SH-SY5Y (cell line): ENCODE measurements at regions not wholly inside any gene's neighbourhood (a gene's known extent, or its start where the extent isn't known, plus 50 kb on each side); places are given as distances from the start of the nearest gene placed in this dataset.

Experiments used
- GATA2 ChIP-seq: IDR thresholded peaks from 2 replicates; pipeline ENCODE4 v1.6.1; 2011; ENCODE audit warnings: mild to moderate bottlenecking, low read depth, low read length
- GATA3 ChIP-seq: IDR thresholded peaks from 2 replicates; pipeline ENCODE4 v1.6.1; 2011; ENCODE audit warnings: low read depth, mild to moderate bottlenecking, low read length, moderate library complexity

GRCh38 chr2:155815851-155816250 is 516.7 kb downstream of the NR4A2 start:
- TF ChIP-seq GATA2 (no peak), GATA3 (no peak)

DNA sequence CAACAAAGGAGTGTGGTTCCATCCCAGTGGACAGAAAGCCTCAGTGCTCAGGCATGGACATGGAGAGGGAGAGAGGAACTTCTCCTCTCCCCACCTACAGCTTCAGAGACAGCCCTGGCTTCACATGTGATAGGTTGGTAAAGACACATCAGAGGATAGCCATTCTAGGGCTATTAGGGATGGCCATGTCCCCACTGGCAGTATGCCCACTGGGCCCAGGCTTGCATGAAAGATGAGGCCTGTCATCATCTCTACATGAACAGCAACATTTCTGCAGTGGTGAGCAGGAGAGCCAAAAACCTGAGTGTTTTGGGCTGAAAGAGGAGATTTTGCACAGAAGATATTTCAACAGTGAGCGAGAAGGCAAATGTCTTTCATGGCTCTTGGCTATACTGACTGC is 517.2 kb downstream of the NR4A2 start:
- TF ChIP-seq GATA2: no peak
- TF ChIP-seq GATA3: no peak

DNA sequence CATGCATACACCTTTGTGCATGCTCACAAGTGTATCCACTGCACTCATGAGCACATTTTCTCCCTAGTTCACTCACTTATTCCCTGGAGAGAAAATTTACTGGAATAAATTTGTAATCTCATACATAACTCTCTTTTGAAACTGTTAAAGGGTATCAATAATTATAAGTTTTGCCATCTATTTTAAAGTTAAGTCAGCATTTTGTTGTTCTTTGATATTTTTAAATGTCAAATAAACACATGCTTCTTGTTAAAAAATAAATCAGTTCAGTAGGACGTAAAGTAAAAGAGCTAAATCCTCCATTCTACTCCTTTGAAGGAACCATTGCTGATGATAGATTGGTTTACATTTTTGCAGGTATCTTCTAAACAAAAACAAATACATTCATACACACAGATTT is 522.1 kb downstream of the NR4A2 start:
- TF ChIP-seq GATA2 (no peak), GATA3 (no peak)

DNA sequence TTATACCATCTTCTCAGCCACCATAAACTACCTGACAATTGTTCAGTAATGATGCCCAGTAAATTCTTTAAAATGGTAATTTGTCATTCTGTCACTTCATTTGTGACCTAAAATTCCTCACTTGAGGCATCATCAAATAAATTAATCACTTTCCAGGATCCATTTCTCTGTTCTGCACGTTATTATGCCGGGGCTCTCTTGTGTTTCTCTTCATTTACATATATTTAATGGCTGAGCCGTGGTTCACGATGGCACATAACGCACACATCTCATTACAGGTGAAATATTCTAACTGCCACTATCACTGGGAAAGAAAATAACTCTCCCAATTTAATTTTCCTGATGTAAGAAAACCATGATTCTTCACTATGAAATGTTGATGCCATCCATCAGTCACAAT is 529.6 kb downstream of the NR4A2 start:
- TF ChIP-seq GATA2 (no peak), GATA3 (no peak)

GRCh38 chr2:155792666-155793065 is 539.9 kb downstream of the NR4A2 start:
- TF ChIP-seq GATA3: no peak
- no peak for TF ChIP-seq GATA2

DNA sequence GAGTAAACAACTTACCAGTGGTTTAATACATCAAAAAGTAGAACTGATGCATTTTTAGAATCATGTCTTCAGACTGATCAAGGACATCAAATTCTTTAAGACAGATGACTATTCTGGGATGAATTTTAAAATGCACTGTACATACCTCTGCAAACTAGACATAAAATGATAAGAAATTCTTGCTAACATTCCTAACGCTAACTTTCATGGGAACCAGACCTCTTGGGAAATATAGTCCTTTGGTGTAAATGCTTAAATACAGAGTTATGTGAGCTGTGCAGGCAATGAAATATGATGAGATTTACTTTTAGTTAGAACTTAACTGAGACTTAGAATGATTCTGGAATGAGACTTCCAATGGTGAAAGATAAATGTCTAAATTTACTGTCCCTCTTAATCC is 562.0 kb downstream of the NR4A2 start:
- TF ChIP-seq GATA2: no peak
- no peak for TF ChIP-seq GATA3

- no peak for TF ChIP-seq GATA2
- TF ChIP-seq GATA3: no peak
These were observed 566.0 kb downstream of the NR4A2 start for GRCh38 chr2:155766342-155767115.

- no peak for TF ChIP-seq GATA3
These were observed 577.0 kb downstream of the NR4A2 start for GRCh38 chr2:155755481-155755880.

- no peak for TF ChIP-seq GATA3
- TF ChIP-seq GATA2: no peak
These were observed 584.4 kb downstream of the NR4A2 start for GRCh38 chr2:155748131-155748530.

GRCh38 chr2:155747531-155747930 is 585.0 kb downstream of the NR4A2 start:
- TF ChIP-seq GATA3: no peak
- TF ChIP-seq GATA2: no peak

DNA sequence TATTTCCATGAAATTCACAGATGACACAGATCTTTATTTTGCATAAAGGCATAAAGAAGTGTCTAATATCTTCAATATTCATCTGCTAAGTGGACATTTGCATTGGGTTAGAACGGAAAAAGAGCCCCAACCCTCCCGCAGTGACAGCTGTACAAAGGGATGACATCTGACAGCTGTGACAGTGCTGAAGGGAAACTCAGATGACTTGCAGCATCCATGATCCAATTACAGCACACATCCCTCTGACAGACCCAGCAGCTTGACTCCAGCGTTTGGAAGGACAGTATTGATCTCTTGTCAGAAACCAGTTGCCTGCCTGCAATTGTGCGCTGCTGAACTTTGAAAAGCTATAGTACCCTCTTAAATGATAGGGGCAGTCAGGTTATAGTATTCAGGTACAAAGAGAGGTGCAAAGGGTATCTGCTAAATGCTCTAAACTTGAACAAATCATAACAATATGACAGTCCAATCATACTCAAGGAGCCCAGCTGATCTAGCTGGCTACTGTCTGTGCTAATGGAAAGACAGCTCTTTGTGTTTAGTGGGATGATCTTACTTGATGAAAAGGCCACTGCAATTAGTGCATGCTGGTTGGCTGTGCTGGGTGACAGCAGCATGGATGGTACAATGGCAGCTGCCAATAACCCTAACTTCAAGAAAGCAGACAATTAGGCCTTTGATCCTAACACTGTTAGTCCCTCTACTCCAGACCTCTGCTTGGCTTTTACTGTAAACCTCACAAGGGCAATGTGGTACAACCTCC is 599.2 kb downstream of the NR4A2 start:
- no peak for TF ChIP-seq GATA2
- no peak for TF ChIP-seq GATA3

GRCh38 chr2:155730804-155731203 is 601.7 kb downstream of the NR4A2 start:
- no peak for TF ChIP-seq GATA2
- no peak for TF ChIP-seq GATA3

- TF ChIP-seq GATA3 (no peak), GATA2 (no peak)
These were observed 605.2 kb downstream of the NR4A2 start for GRCh38 chr2:155727187-155727895.

DNA sequence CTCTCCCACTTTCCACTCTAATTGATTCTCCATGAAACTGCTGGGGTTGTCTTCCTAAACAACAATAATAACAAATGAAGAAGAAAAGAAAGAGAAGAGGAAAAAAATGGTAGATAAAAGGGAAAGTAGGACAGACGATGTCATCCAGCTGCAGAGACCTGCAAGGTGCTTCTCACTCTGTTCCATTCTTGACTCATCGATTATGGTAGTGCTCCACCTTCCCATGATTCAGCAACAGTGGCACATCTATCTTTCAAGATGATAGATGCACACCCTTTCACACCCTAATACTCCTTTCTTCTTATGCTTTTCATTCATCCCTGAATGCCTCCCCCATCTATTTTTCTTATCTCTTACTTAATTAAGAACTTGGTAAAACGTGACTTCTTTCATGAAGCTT is 610.2 kb downstream of the NR4A2 start:
- TF ChIP-seq GATA2 (no peak), GATA3 (no peak)
